ENCODE measurements at regions not wholly inside any gene's neighbourhood (a gene's known extent, or its start where the extent isn't known, plus 50 kb on each side); places are given as distances from the start of the nearest gene placed in this dataset.
A peak's percentile ranks its signal among the peaks of the same experiment; 100 is the strongest.
"Not testable (repeated sequence)": the region's sequence is repeated elsewhere in the genome, so short reads cannot be mapped to it uniquely, and the experiment has no call there.

DNA sequence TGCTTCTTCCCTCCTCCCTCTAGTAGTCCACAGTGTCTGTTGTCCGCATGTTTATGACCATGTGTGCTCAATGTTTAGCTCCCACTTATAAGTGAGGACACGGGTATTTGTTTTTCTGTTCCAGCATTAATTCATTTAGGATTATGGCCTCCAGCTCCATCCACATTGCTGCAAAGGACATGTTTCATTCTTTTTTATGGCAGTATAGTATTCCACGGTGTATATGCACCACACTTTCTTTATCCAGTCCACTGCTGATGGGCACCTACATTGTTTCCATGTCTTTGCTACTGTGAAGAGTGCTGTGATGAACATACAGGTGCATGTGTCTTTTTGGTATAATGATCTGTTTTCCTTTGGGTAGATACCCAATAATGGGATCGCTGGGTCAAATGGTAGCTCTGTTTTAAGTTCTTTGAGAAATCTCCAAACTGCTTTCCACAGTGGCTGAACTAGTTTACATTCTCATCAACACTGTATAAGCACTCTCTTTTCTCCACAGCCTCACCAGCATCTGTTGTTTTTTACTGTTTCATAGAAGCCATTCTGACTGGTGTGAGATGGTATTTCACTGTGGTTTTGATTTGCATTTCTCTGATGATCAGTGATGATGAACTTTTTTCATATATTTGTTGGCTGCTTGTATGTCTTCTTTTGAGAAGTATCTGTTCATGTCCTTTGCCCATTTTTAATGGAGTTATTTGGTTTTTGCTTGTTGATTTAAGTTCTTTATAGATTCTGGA lies 63.0 kb upstream of the SLC22A16 start:
- BruUV-seq (replicated peaks); in situ Hi-C loops (cut with MboI); H3K4me2 ChIP-seq (ENCODE audit: insufficient read depth, low read length); H3K9me1 ChIP-seq (ENCODE audit: control insufficient read depth, insufficient read depth, low read length); H2AFZ ChIP-seq (ENCODE audit: low read depth, low read length); H3K4me3 ChIP-seq; CTCF ChIA-PET (ENCODE audit: low intra/inter-chr PET ratio); H3K9ac ChIP-seq (ENCODE audit: insufficient read depth in 1 of 2, low read depth in 2 of 2, low read length in 2 of 2); intact Hi-C loops (cut with micrococcal nuclease); H3K36me3 ChIP-seq (ENCODE audit: control insufficient read depth, insufficient read depth, low read length); H3K9me3 ChIP-seq (replicated peaks; ENCODE audit: control insufficient read depth, insufficient read depth, low read depth, low read length); DNase-seq (ENCODE audit: extremely low read depth in 1 of 4, low spot score in 3 of 4); H3K27ac ChIP-seq (ENCODE audit: extremely low read depth, low read depth, low read length); H4K20me1 ChIP-seq (replicated peaks; ENCODE audit: control insufficient read depth, insufficient read depth, low read length); ATAC-seq; H3K79me2 ChIP-seq (ENCODE audit: control insufficient read depth, insufficient read depth, low read length); H3K4me1 ChIP-seq (replicated peaks in 1 of 2; ENCODE audit: control insufficient read depth in 2 of 2, insufficient read depth in 2 of 2, low read length in 2 of 2); FAIRE-seq: not testable (repeated sequence)
- TF ChIP-seq ZNF146 (CRISPR knock-in tag; IDR thresholded peaks at IDR 0.05; ENCODE audit: unreplicated experiment), result peak; percentile 91
- 3% methylated on average over 4 of the region's 4 CpGs for WGBS (ENCODE audit: insufficient coverage, low coverage, missing lambda C conversion rate)
- H3K27me3 ChIP-seq (ENCODE audit: control insufficient read depth in 2 of 2, insufficient read depth in 2 of 2, low read length in 2 of 2), result peaks cover 0 to 26% of the 10 kb centered on the region in 2 experiments; a peak in 2 of 5 replicates
- POLR2A ChIA-PET, result interaction anchor here (0.8 to 1.6 kb wide), 3 partner anchors 9 to 418 kb away, joined by 3 to 5 read pairs (median 3); partner anchors contain the start of genes CDK19 and GTF3C6

- peaks cover 3 to 6% of the 10 kb centered on the region in 2 experiments; a peak in 3 of 5 replicates for H3K4me1 ChIP-seq (replicated peaks in 1 of 2; ENCODE audit: control insufficient read depth in 2 of 2, insufficient read depth in 2 of 2, low read length in 2 of 2)
- intact Hi-C loops (cut with micrococcal nuclease), result no loop called here
- no peaks in the 10 kb centered on the region for H4K20me1 ChIP-seq (replicated peaks; ENCODE audit: control insufficient read depth, insufficient read depth, low read length)
- CTCF ChIA-PET (ENCODE audit: low intra/inter-chr PET ratio), result no interaction called here
- H3K9me3 ChIP-seq (replicated peaks; ENCODE audit: control insufficient read depth, insufficient read depth, low read depth, low read length), result no peaks in the 10 kb centered on the region
- no peak overlapping the region for H3K4me3 ChIP-seq
- H3K27ac ChIP-seq (ENCODE audit: extremely low read depth, low read depth, low read length), result no peak overlapping the region
- no peak for ATAC-seq
- WGBS (ENCODE audit: insufficient coverage, low coverage, missing lambda C conversion rate), result 9% methylated on average over 3 of the region's 5 CpGs
- H2AFZ ChIP-seq (ENCODE audit: low read depth, low read length), result no peak overlapping the region
- no peak for TF ChIP-seq NR4A1 (CRISPR knock-in tag; IDR thresholded peaks at IDR 0.05)
- no peak for TF ChIP-seq NR4A1 (tag; IDR thresholded peaks at IDR 0.05)
- TF ChIP-seq HDAC2 (IDR thresholded peaks at IDR 0.05), result no peak
- TF ChIP-seq CGGBP1 (CRISPR knock-in tag; IDR thresholded peaks at IDR 0.05), result no peak
- no peak for TF ChIP-seq HMGXB4 (CRISPR knock-in tag; IDR thresholded peaks at IDR 0.05)
- TF ChIP-seq KLF16 (IDR thresholded peaks at IDR 0.05), result no peak
- TF ChIP-seq, protein P1, sequence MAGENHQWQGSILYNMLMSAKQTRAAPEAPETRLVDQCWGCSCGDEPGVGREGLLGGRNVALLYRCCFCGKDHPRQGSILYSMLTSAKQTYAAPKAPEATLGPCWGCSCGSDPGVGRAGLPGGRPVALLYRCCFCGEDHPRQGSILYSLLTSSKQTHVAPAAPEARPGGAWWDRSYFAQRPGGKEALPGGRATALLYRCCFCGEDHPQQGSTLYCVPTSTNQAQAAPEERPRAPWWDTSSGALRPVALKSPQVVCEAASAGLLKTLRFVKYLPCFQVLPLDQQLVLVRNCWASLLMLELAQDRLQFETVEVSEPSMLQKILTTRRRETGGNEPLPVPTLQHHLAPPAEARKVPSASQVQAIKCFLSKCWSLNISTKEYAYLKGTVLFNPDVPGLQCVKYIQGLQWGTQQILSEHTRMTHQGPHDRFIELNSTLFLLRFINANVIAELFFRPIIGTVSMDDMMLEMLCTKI (IDR thresholded peaks at IDR 0.05; ENCODE audit: partially characterized antibody), result no peak
- no peak for DNase-seq (ENCODE audit: extremely low read depth in 1 of 4, low spot score in 3 of 4)
- no peak overlapping the region for H3K9ac ChIP-seq (ENCODE audit: insufficient read depth in 1 of 2, low read depth in 2 of 2, low read length in 2 of 2)
- no peaks in the 10 kb centered on the region for H3K9me1 ChIP-seq (ENCODE audit: control insufficient read depth, insufficient read depth, low read length)
- H3K36me3 ChIP-seq (ENCODE audit: control insufficient read depth, insufficient read depth, low read length), result no peaks in the 10 kb centered on the region
- peaks cover 0 to 17% of the 10 kb centered on the region in 2 experiments; a peak in 2 of 5 replicates for H3K27me3 ChIP-seq (ENCODE audit: control insufficient read depth in 2 of 2, insufficient read depth in 2 of 2, low read length in 2 of 2)
- BruUV-seq (replicated peaks), result no TSS peak
- POLR2A ChIA-PET, result interaction anchor here (0.6 to 1.6 kb wide), 5 partner anchors 9 to 538 kb away, joined by 3 to 5 read pairs (median 3); partner anchors contain the start of genes CDK19 and GTF3C6
- H3K79me2 ChIP-seq (ENCODE audit: control insufficient read depth, insufficient read depth, low read length), result no peaks in the 10 kb centered on the region
- FAIRE-seq, result no peak
- no peak overlapping the region for H3K4me2 ChIP-seq (ENCODE audit: insufficient read depth, low read length)
- in situ Hi-C loops (cut with MboI), result no loop called here
Measured at GRCh38 chr6:110538416-110539160, 62.2 kb upstream of the SLC22A16 start.

All from K562 (cell line).